Liver (tissue), 8 donors: ENCODE measurements at regions not wholly inside any gene's neighbourhood (a gene's known extent, or its start where the extent isn't known, plus 50 kb on each side); places are given as distances from the start of the nearest gene placed in this dataset.

Source experiments
- DNase-seq: peaks from one replicate; pipeline ENCODE4 v3.0.0-alpha.2; 2017; ENCODE audit warnings: low spot score
- H3K27ac ChIP-seq, 2 donors: one replicate each; pipeline ENCODE4 v1.7.0; 2013; ENCODE audit warnings: inconsistent platforms in 2 of 2, low read length in 2 of 2, control low read depth in 1 of 2, low read depth in 1 of 2, mild to moderate bottlenecking in 1 of 2
- H3K27me3 ChIP-seq, 4 donors: one replicate each; pipeline versions ENCODE4 v1.6.1 to v1.7.0; 2013; ENCODE audit warnings: low read length in 3 of 4, inconsistent platforms in 1 of 4, mild to moderate bottlenecking in 1 of 4, moderate library complexity in 1 of 4; ENCODE audit not compliant: control insufficient read depth in 4 of 4, insufficient read depth in 4 of 4
- H3K36me3 ChIP-seq, 4 donors: one replicate each; pipeline versions ENCODE4 v1.6.1 to v1.7.0; 2013; ENCODE audit warnings: low read length in 3 of 4, mild to moderate bottlenecking in 3 of 4, low read depth in 1 of 4, moderate library complexity in 1 of 4; ENCODE audit not compliant: control insufficient read depth in 4 of 4, insufficient read depth in 3 of 4
- H3K4me1 ChIP-seq, 4 donors: one replicate each; pipeline versions ENCODE4 v1.6.1 to v1.7.0; 2013; ENCODE audit warnings: low read length in 3 of 4, mild to moderate bottlenecking in 3 of 4, moderate library complexity in 1 of 4; ENCODE audit not compliant: control insufficient read depth in 4 of 4, insufficient read depth in 4 of 4
- H3K4me3 ChIP-seq, 3 donors: one replicate each; pipeline versions ENCODE4 v1.6.1 to v1.7.0; 2013; ENCODE audit warnings: low read length in 3 of 3, control low read depth in 1 of 3, low read depth in 1 of 3, mild to moderate bottlenecking in 1 of 3
- H3K9ac ChIP-seq, 2 donors: one replicate each; pipeline ENCODE4 v1.7.0; 2013; ENCODE audit warnings: low read length in 2 of 2, mild to moderate bottlenecking in 2 of 2, moderate library complexity in 2 of 2, control low read depth in 1 of 2, low read depth in 1 of 2
- H3K9me3 ChIP-seq, 4 donors: one replicate each; pipeline versions ENCODE4 v1.6.1 to v1.7.0; 2013; ENCODE audit warnings: low read length in 3 of 4; ENCODE audit not compliant: control insufficient read depth in 4 of 4
- ATF3 ChIP-seq: IDR thresholded peaks from 2 replicates; pipeline ENCODE4 v1.6.1; 2016; ENCODE audit warnings: antibody characterized with exemption
- EGR1 ChIP-seq, 2 donors: IDR thresholded peaks; 2 replicates each; pipeline ENCODE4 v1.6.1; 2016 to 2018; ENCODE audit warnings: antibody characterized with exemption in 2 of 2, low read depth in 2 of 2
- FOXA1 ChIP-seq: IDR thresholded peaks from 2 replicates; pipeline ENCODE4 v1.6.1; 2016; ENCODE audit warnings: antibody characterized with exemption
- FOXA2 ChIP-seq: IDR thresholded peaks from 2 replicates; pipeline ENCODE4 v1.6.1; 2016; ENCODE audit warnings: antibody characterized with exemption
- GABPA ChIP-seq, 2 donors: IDR thresholded peaks in 1 of 2; conservative IDR thresholded peaks in 1 of 2; 2 replicates each; pipeline ENCODE4 v1.6.1; 2016; ENCODE audit warnings: antibody characterized with exemption in 2 of 2, mild to moderate bottlenecking in 1 of 2, moderate library complexity in 1 of 2
- HNF4A ChIP-seq, 2 donors: conservative IDR thresholded peaks; 2 replicates each; pipeline ENCODE4 v1.6.1; 2016; ENCODE audit warnings: antibody characterized with exemption in 2 of 2, mild to moderate bottlenecking in 2 of 2
- JUND ChIP-seq, 2 donors: IDR thresholded peaks; 2 replicates each; pipeline ENCODE4 v1.6.1; 2016; ENCODE audit warnings: antibody characterized with exemption in 2 of 2
- MAX ChIP-seq: IDR thresholded peaks from 2 replicates; pipeline ENCODE4 v1.6.1; 2016; ENCODE audit warnings: antibody characterized with exemption
- NR2F2 ChIP-seq: IDR thresholded peaks from 2 replicates; pipeline ENCODE4 v1.6.1; 2016; ENCODE audit warnings: antibody characterized with exemption
- RAD21 ChIP-seq, 2 donors: IDR thresholded peaks; 2 replicates each; pipeline ENCODE4 v1.6.1; 2016; ENCODE audit warnings: antibody characterized with exemption in 2 of 2, mild to moderate bottlenecking in 2 of 2
- REST ChIP-seq: IDR thresholded peaks from 2 replicates; pipeline ENCODE4 v1.6.1; 2016; ENCODE audit warnings: antibody characterized with exemption, mild to moderate bottlenecking
- RXRA ChIP-seq, 2 donors: IDR thresholded peaks; 2 replicates each; pipeline ENCODE4 v1.6.1; 2017 to 2018; ENCODE audit warnings: antibody characterized with exemption in 2 of 2, mild to moderate bottlenecking in 1 of 2
- SP1 ChIP-seq: IDR thresholded peaks from 2 replicates; pipeline ENCODE4 v1.6.1; 2018; ENCODE audit warnings: antibody characterized with exemption, mild to moderate bottlenecking
- TAF1 ChIP-seq: conservative IDR thresholded peaks from 2 replicates; pipeline ENCODE4 v1.6.1; 2016; ENCODE audit warnings: antibody characterized with exemption, mild to moderate bottlenecking
- YY1 ChIP-seq: IDR thresholded peaks from 2 replicates; pipeline ENCODE4 v1.6.1; 2016; ENCODE audit warnings: antibody characterized with exemption, mild to moderate bottlenecking
- ZBTB33 ChIP-seq: IDR thresholded peaks from 2 replicates; pipeline ENCODE4 v1.6.1; 2016; ENCODE audit warnings: antibody characterized with exemption
- WGBS: extraction: QIAGEN DNeasy Blood & Tissue Kit; methylation state at CpG from one replicate; pipeline ENCODE4 v1.1.7; 2013; 5-methylcytosine and 5-hydroxymethylcytosine counted together
- TF ChIP-seq, protein P1 (sequence below): fragments of 150-350 bp; IDR thresholded peaks from 2 replicates; pipeline ENCODE4 v1.5.1; 2017; ENCODE audit warnings: improper control_type of control experiment, low read depth, low read length; ENCODE audit not compliant: missing input control
- donor health status: healthy.
- donor health status: healthy.
- donor health status: healthy.
- donor health status: healthy.
- donor health status: healthy.

- TF ChIP-seq GABPA (IDR thresholded peaks at IDR 0.05 in 1 of 2, conservative IDR thresholded peaks at IDR 0.05 in 1 of 2) (no peak), FOXA1 (no peak), FOXA2 (no peak)
- no peaks in the 10 kb centered on the region for H3K4me1 ChIP-seq
- no peak for DNase-seq
- H3K27ac ChIP-seq, result no peak overlapping the region
- no peak overlapping the region for H3K4me3 ChIP-seq
- H3K27me3 ChIP-seq, result no peaks in the 10 kb centered on the region
- no peak overlapping the region for H3K9ac ChIP-seq
- no peaks in the 10 kb centered on the region for H3K36me3 ChIP-seq
- WGBS, result 81% methylated on average over 5 of the region's 5 CpGs
- H3K9me3 ChIP-seq, result no peaks in the 10 kb centered on the region
Observed at GRCh38 chr2:66689456-66690051, 254.6 kb downstream of the MEIS1 start.

DNA sequence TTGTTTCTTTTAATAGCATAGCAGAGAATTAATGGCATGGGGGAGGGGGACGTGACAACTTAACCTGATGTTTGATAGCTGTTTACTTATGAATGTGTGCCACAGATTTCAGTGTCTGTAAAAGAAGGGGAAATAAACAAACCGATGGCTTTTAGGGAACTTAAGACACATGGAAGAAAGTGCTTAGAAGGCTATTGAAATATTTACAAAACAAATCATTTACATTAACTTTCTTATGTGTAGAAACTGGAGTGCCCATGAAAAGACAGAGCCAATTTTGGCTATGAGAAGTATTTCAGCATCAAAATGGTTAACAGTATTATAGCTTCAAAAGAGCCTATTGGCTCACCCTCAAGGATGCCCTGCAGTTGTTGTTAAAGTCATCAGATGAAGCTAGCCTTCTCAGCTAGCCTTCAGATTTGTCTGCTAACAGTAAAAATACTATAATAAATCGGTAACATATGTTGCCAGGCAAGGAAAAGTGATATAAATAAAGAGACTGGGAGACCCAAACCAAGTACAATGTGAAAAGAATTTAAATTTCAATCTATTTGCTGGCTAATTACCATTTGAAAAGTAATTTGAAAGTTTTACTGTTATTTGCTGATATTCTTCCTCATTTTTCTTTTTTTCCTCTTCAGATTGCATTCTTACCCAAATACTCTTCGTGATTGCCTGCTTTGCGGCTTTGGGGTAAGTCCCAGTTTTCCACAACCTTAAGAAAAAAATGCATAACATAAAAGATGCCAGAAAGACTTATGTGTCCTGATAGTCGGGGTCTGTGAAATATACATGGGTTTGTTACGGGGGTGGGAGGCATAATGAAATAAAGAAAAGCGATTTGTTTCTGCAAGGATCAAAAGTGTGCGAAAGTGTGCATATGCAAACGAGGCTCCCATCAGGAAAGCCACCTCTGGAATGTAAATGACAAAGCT is 256.4 kb downstream of the MEIS1 start:
- no peaks in the 10 kb centered on the region for H3K9me3 ChIP-seq
- H3K4me1 ChIP-seq, result no peaks in the 10 kb centered on the region
- H3K36me3 ChIP-seq, result no peaks in the 10 kb centered on the region
- 47% methylated on average over 10 of the region's 10 CpGs for WGBS
- TF ChIP-seq JUND (IDR thresholded peaks at IDR 0.05), result no peak
- TF ChIP-seq ATF3, result no peak
- no peak for TF ChIP-seq TAF1
- TF ChIP-seq SP1, result no peak
- TF ChIP-seq FOXA2, result no peak
- no peak for TF ChIP-seq RAD21 (IDR thresholded peaks at IDR 0.05)
- TF ChIP-seq GABPA (IDR thresholded peaks at IDR 0.05 in 1 of 2, conservative IDR thresholded peaks at IDR 0.05 in 1 of 2), result no peak
- TF ChIP-seq RXRA (IDR thresholded peaks at IDR 0.05), result no peak
- no peak for TF ChIP-seq ZBTB33
- TF ChIP-seq FOXA1, result no peak
- TF ChIP-seq NR2F2, result no peak
- TF ChIP-seq REST, result no peak
- no peak for TF ChIP-seq HNF4A (conservative IDR thresholded peaks at IDR 0.05)
- no peak for TF ChIP-seq YY1
- TF ChIP-seq EGR1 (IDR thresholded peaks at IDR 0.05; ENCODE audit: low read depth in 2 of 2), result no peak
- TF ChIP-seq, protein P1, sequence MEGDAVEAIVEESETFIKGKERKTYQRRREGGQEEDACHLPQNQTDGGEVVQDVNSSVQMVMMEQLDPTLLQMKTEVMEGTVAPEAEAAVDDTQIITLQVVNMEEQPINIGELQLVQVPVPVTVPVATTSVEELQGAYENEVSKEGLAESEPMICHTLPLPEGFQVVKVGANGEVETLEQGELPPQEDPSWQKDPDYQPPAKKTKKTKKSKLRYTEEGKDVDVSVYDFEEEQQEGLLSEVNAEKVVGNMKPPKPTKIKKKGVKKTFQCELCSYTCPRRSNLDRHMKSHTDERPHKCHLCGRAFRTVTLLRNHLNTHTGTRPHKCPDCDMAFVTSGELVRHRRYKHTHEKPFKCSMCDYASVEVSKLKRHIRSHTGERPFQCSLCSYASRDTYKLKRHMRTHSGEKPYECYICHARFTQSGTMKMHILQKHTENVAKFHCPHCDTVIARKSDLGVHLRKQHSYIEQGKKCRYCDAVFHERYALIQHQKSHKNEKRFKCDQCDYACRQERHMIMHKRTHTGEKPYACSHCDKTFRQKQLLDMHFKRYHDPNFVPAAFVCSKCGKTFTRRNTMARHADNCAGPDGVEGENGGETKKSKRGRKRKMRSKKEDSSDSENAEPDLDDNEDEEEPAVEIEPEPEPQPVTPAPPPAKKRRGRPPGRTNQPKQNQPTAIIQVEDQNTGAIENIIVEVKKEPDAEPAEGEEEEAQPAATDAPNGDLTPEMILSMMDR, result no peak
- no peak for TF ChIP-seq MAX
- H3K27me3 ChIP-seq, result no peaks in the 10 kb centered on the region
- H3K27ac ChIP-seq, result no peak overlapping the region
- no peak overlapping the region for H3K4me3 ChIP-seq
- H3K9ac ChIP-seq, result no peak overlapping the region
- DNase-seq, result no peak
